DOHH2 (cell line): ENCODE measurements at regions not wholly inside any gene's neighbourhood (a gene's known extent, or its start where the extent isn't known, plus 50 kb on each side); places are given as distances from the start of the nearest gene placed in this dataset.

Experiments used
- H3F3A ChIP-seq: fragments of 200-600 bp; sonication (generic), shearing (Covaris generic); 2 replicates; pipeline ENCODE4 v1.6.0; 2016; ENCODE audit warnings: antibody characterized with exemption, mild to moderate bottlenecking; ENCODE audit not compliant: control insufficient read depth, insufficient read depth
- H3K27ac ChIP-seq: fragments of 200-600 bp; sonication (generic); 2 replicates; pipeline ENCODE4 v1.5.1; 2014; ENCODE audit warnings: low read depth, mild to moderate bottlenecking, low read length, moderate library complexity
- H3K27me3 ChIP-seq: fragments of 200-600 bp; sonication (generic); 2 replicates; pipeline ENCODE4 v1.6.1; 2014; ENCODE audit warnings: mild to moderate bottlenecking, low read length, mixed read lengths; ENCODE audit not compliant: control insufficient read depth
- H3K36me3 ChIP-seq: fragments of 200-600 bp; sonication (generic); 2 replicates; pipeline ENCODE4 v1.6.1; 2014; ENCODE audit warnings: mild to moderate bottlenecking, low read length, moderate library complexity, mixed read lengths; ENCODE audit not compliant: control insufficient read depth
- H3K4me1 ChIP-seq: fragments of 200-600 bp; sonication (generic); 2 replicates; pipeline ENCODE4 v1.6.1; 2014; ENCODE audit warnings: mild to moderate bottlenecking, low read length, mixed read lengths; ENCODE audit not compliant: control insufficient read depth
- H3K4me2 ChIP-seq: fragments of 200-600 bp; sonication (generic); 2 replicates; pipeline ENCODE4 v1.6.0; 2014; ENCODE audit warnings: mild to moderate bottlenecking, low read length, moderate library complexity
- H3K4me3 ChIP-seq: fragments of 200-600 bp; sonication (generic); 2 replicates; pipeline ENCODE4 v1.5.1; 2014; ENCODE audit warnings: mild to moderate bottlenecking, low read length, mixed read lengths
- H3K79me2 ChIP-seq: fragments of 200-600 bp; sonication (generic); 2 replicates; pipeline ENCODE4 v1.6.1; 2014; ENCODE audit warnings: mild to moderate bottlenecking, low read length, mixed read lengths; ENCODE audit not compliant: control insufficient read depth
- H3K9me2 ChIP-seq: fragments of 200-600 bp; sonication (generic); replicated peaks from 2 replicates; pipeline ENCODE4 v1.6.1; 2014; ENCODE audit warnings: mild to moderate bottlenecking, low read length, mixed read lengths; ENCODE audit not compliant: control insufficient read depth
- H3K9me3 ChIP-seq: fragments of 200-600 bp; sonication (generic); 2 replicates; pipeline ENCODE4 v1.6.1; 2014; ENCODE audit warnings: antibody characterized with exemption, low read length, mixed read lengths; ENCODE audit not compliant: control insufficient read depth, insufficient read depth
- H4K20me1 ChIP-seq: fragments of 200-600 bp; sonication (generic); 2 replicates; pipeline ENCODE4 v1.6.0; 2014; ENCODE audit warnings: low read depth, mild to moderate bottlenecking, antibody characterized with exemption, low read length, moderate library complexity; ENCODE audit not compliant: control insufficient read depth, insufficient read depth
- CTCF ChIP-seq: fragments of 200-600 bp; sonication (generic); IDR thresholded peaks from one replicate; pipeline ENCODE4 v1.5.1; 2014; ENCODE audit warnings: antibody characterized with exemption, mild to moderate bottlenecking, low read depth, low read length; ENCODE audit not compliant: poor library complexity, severe bottlenecking
- EZH2phosphoT487 ChIP-seq: fragments of 200-600 bp; sonication (generic); IDR thresholded peaks from 2 replicates; pipeline ENCODE4 v1.6.1; 2017; ENCODE audit warnings: borderline replicate concordance, mild to moderate bottlenecking, antibody characterized with exemption, low read length, moderate library complexity, mixed read lengths

DNA sequence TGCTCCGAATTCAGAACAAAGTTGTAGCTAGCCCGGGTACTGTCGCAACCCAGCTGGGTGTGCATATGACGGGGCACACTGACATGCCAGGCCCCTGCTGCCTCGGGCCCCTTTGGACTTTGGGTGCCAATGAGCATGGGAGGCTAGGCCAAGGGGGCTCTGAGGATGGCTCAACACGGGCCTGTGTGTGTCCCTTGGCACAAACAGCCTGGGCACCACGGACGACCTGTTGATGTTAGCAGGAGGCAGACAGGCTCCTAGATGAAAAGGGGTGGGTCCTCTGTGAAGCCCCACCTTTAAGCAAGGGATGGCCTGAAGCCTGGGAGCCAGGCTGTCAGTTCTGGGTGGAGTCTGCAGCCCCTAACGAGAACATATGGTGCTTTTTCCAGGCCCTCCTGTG is 1688.2 kb downstream of the EFNA5 start:
- H3F3A ChIP-seq, result no peaks in the 10 kb centered on the region
- H4K20me1 ChIP-seq, result no peaks in the 10 kb centered on the region
- no peaks in the 10 kb centered on the region for H3K36me3 ChIP-seq
- H3K79me2 ChIP-seq, result no peaks in the 10 kb centered on the region
- TF ChIP-seq EZH2phosphoT487 (no peak), CTCF (no peak)
- no peaks in the 10 kb centered on the region for H3K27me3 ChIP-seq
- H3K27ac ChIP-seq, result no peak overlapping the region
- no peak overlapping the region for H3K4me2 ChIP-seq
- no peaks in the 10 kb centered on the region for H3K4me1 ChIP-seq
- no peaks in the 10 kb centered on the region for H3K9me3 ChIP-seq
- H3K9me2 ChIP-seq, result no peaks in the 10 kb centered on the region
- no peak overlapping the region for H3K4me3 ChIP-seq

GRCh38 chr5:105978011-105978410 is 1692.7 kb downstream of the EFNA5 start:
- no peak overlapping the region for H3K27ac ChIP-seq
- H3K4me3 ChIP-seq, result no peak overlapping the region
- H3K9me3 ChIP-seq, result no peaks in the 10 kb centered on the region
- no peaks in the 10 kb centered on the region for H3K9me2 ChIP-seq
- no peaks in the 10 kb centered on the region for H3K27me3 ChIP-seq
- no peak overlapping the region for H3K4me2 ChIP-seq
- no peaks in the 10 kb centered on the region for H4K20me1 ChIP-seq
- no peaks in the 10 kb centered on the region for H3K4me1 ChIP-seq
- H3K36me3 ChIP-seq, result no peaks in the 10 kb centered on the region
- no peaks in the 10 kb centered on the region for H3K79me2 ChIP-seq
- H3F3A ChIP-seq, result no peaks in the 10 kb centered on the region
- TF ChIP-seq CTCF (no peak), EZH2phosphoT487 (no peak)

DNA sequence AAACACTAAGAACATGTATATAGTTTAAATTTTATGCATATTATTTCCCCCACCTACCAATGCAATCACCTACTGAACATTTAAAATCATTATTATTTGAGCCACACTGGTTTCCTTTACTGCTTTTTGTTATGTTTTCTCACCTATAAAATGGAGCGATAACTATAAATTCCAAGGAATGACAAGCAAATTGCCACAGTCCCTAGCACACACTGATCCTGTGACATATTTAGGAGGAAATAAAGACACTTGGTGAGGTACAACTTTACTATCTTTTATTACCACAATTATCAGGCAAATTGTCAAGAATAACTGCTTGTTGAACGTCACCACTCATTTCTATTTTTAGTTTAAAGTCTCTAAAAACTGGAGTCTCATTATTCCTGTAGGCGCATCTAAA is 1693.6 kb downstream of the EFNA5 start:
- Histone ChIP-seq H3K9me3 (no peaks in the 10 kb centered on the region), H3K36me3 (no peaks in the 10 kb centered on the region), H3K9me2 (no peaks in the 10 kb centered on the region), H3K27ac (no peak overlapping the region), H3K79me2 (no peaks in the 10 kb centered on the region), H3K4me1 (no peaks in the 10 kb centered on the region), H3K4me3 (no peak overlapping the region), H3F3A (no peaks in the 10 kb centered on the region), H4K20me1 (no peaks in the 10 kb centered on the region), H3K4me2 (no peak overlapping the region), H3K27me3 (no peaks in the 10 kb centered on the region)
- TF ChIP-seq CTCF, result no peak
- no peak for TF ChIP-seq EZH2phosphoT487

- H3K79me2 ChIP-seq, result no peaks in the 10 kb centered on the region
- H3F3A ChIP-seq, result no peaks in the 10 kb centered on the region
- no peaks in the 10 kb centered on the region for H3K36me3 ChIP-seq
- no peaks in the 10 kb centered on the region for H3K9me3 ChIP-seq
- H3K27ac ChIP-seq, result no peak overlapping the region
- no peaks in the 10 kb centered on the region for H4K20me1 ChIP-seq
- no peak overlapping the region for H3K4me3 ChIP-seq
- no peaks in the 10 kb centered on the region for H3K27me3 ChIP-seq
- H3K4me1 ChIP-seq, result no peaks in the 10 kb centered on the region
- no peak overlapping the region for H3K4me2 ChIP-seq
- no peaks in the 10 kb centered on the region for H3K9me2 ChIP-seq
- TF ChIP-seq CTCF, result no peak
- TF ChIP-seq EZH2phosphoT487, result no peak
These were observed 1699.8 kb downstream of the EFNA5 start for GRCh38 chr5:105970919-105971318.
